C4-2B (cell line): ENCODE measurements at regions not wholly inside any gene's neighbourhood (a gene's known extent, or its start where the extent isn't known, plus 50 kb on each side); places are given as distances from the start of the nearest gene placed in this dataset.

Source experiments
- CTCF ChIP-seq: fragments of 450-650 bp; conservative IDR thresholded peaks from 2 replicates; pipeline ENCODE4 v1.5.1; 2017; ENCODE audit warnings: mild to moderate bottlenecking
- ZFX ChIP-seq: fragments of 450-650 bp; IDR thresholded peaks from 2 replicates; pipeline ENCODE4 v1.6.1; 2017

GRCh38 chr1:233791721-233792120 lies 112.8 kb upstream of the SLC35F3 start:
- TF ChIP-seq CTCF (no peak), ZFX (no peak)
